NCI-H2227 treated with DMSO at 0.1 percent for 48 hours (cell line): ENCODE measurements at regions not wholly inside any gene's neighbourhood (a gene's known extent, or its start where the extent isn't known, plus 50 kb on each side); places are given as distances from the start of the nearest gene placed in this dataset.
"Not testable (repeated sequence)": the region's sequence is repeated elsewhere in the genome, so short reads cannot be mapped to it uniquely, and the experiment has no call there.

ENCODE experiments used
- DNase-seq: peaks from one replicate; lab custom pipeline; 2025; lab: John Stamatoyannopoulos, UW

DNA sequence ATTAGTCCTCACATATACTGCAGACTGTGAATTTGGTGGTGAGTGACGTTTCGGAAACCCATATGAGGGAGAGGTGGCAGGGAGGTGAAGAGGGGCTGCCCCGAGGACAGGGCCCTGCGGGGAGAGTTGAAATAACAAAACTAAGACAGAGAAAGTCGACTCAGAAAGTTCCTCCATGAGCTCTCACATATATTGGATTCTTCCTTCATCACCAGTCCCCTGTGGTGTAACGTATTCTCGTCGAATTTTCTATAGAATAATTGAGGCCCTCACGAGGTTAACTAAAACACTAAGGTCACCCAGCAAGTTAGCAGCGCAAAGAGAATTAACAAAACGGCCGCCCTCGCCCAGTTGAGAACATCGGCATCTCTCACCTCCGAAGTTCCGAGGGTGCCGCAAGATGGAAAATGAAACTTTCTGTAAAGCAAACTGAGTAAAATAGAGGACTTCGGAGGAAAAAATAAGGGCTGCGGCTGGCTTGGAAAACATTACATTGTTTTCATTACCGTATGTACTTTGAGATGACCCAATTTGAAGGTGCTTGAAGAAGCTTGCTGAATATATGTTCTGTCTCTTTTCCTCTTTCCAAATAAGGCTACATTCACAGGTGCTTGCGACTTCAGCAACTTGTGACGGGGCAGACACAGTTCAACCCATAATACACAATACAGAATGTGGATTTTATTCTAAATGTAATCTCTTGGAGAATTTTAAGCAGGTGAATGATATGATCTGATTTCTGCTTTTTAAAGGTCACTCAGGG lies 490.9 kb upstream of the JARID2 start:
- DNase-seq: no peak

DNA sequence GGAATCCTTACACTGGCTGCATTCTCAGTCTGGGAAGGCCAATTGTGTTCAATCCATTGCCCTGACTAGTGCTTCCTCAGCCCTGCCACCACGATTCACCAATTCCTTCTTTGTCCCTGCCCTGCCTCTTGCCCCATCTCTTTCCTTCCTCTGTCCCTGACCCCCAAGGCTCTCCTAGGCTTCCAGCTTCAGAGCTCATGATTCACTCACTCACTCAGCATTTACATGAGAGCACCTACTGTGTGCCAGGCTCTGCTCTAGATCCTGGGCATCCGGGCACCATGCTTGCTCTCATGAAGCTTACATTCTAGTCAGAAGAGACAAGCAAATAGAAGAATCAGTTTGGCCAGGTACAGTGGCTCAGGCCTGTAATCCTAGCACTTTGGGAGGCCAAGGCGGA lies 489.5 kb upstream of the JARID2 start:
- no peak for DNase-seq

DNA sequence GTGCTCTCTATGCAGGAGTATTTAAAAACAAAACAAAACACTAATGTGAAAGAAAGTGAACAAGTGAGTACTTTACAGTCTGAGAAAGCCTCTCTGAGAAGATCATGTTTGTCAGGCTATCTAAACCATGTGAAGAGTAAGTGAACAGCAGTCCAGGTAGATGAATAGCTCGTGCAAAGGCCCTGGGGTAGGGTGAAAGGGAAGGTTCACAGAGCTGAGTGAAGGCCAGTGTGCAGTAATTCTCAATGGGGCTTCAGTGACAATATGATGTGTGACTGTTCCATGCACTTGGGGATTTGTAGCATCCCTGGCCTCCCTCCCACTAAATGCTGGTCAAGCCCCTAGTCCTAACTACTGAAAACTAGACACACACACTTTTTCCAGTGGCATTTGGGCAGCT lies 488.9 kb upstream of the JARID2 start:
- DNase-seq: no peak

DNA sequence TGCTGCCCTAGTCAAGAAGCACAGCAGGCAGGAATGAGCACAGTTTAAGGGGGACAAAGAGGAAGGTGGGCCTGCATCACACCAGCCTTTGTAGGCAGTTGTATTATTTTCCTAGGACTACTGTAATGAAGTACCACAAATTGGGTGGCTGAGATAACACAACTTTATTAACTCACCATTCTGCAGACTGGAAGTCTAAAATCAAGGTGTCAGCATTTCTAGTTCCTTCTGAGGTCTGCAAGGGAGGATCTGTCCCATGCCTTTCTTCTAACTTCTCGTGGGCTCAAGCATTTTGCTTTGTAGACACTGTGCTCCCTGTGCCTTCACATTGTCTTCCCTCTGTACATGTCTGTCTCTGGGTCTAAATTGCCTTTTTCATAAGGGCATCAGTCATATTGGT lies 488.5 kb upstream of the JARID2 start:
- no peak for DNase-seq

DNA sequence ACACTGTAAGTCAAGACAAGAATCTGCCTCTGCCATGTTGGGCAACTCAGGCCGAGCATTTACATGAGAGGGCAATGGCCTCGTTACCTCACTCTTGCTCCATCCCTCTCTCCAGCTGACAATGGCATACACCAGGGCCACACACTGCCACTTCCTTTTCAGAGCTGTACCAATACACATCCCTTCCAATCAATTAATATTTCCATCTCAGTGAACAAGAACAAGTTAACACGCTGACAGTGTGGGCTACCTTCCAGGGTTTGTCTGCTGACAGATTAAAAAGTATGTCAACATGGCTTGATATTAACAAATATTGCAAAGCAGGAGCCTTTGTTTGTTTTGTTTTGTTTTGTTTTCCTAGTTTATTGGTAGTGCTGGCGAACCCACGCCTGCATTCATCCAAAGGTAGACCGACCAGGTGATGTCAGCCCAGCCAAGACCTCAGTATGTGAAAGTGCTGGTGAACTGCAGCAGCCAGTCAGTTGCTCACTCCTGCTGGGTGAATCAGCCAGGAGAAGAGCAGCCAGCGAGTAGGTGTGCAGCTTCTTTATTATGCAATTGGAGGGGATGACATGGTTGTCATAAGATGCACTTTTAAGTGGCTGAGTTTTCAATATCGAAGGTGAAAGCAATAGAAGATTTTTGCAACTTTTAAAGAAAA lies 487.3 kb upstream of the JARID2 start:
- DNase-seq: no peak

DNA sequence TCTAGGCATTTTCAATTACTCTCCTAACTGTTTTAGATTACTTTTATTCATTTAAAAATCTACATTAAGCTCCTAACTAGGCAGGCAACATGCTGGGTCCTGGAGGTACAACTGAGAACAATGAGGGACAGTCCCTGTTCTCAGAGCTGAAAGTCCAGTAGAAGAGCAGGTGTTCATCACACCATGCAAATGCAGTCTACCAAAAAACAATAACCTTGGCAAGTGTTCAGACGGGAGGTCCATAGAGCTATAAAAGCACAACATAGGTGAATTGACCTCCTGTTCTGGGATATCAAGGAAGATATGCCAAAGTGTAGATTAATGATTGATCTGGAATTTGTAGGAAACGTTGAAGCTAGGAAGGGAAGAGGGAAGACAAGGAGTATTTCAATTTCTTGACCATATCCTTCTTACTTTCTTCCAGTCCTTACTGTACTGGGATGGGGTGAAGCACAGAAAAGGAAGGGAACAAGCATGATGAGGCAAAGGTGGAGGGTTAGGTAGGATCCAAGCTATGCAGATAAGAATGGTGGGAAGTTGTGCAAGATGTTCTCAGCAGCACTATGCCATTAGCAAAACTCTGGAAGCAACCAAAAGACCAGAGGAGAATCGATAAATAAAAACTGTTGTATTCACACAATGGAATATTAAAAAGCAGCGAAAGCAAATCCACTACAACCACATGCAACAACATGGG lies 485.7 kb upstream of the JARID2 start:
- no peak for DNase-seq

DNA sequence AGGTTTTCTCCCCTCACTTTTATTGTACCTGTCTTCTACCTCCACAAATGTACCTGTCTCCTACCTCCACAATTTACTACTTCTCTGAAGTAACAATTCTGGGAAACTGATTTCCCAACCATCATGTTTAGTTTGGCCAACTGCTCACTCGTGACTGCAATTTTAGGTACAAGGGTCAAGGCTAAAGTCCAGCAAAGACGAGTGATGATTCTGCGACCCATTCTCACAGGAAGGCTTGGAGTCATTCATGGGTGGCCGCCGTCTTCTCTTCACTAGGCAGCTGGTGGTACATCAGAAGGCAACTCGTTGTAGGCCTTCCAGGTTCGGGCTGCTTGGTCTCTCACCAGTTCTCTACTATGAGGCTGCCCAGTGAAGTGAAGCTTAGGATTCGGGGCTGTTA lies 483.8 kb upstream of the JARID2 start:
- DNase-seq: no peak

DNA sequence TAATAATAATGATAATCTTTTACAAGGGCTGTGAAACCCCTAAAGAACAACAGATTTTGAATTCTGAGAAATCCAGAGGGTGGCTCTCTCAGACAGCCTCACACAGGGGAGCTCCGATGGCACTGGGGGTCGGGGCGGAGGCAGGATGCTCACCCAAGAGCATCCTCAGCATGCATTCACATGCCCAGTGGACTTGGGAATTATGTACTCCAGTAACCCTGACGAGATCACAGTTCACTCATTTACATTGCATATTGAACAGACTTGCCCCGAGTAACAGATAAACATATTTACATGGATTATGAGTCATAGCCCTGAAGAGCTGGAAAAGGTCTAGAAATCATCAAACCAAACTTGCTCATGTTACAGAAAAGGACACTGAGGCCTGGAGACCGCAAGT lies 482.7 kb upstream of the JARID2 start:
- no peak for DNase-seq

DNA sequence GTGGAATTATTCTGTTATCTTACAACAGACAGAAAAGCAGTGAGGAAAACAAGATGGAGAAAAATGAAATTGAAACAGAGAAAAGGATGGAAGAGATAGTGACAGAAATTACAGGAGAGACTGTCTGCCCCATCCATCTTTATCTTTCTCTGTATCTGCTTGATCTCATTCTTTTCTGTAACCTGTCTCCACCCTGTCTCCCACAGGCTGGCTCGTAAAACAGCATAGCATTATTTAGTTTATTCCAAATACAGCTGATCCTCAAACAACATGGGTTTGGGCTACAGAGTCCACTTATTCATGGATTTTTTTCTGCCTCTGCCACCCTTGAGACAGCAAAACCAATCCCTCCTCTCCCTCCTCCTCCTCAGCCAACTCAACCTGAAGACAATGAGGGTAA lies 482.3 kb upstream of the JARID2 start:
- DNase-seq: no peak

DNA sequence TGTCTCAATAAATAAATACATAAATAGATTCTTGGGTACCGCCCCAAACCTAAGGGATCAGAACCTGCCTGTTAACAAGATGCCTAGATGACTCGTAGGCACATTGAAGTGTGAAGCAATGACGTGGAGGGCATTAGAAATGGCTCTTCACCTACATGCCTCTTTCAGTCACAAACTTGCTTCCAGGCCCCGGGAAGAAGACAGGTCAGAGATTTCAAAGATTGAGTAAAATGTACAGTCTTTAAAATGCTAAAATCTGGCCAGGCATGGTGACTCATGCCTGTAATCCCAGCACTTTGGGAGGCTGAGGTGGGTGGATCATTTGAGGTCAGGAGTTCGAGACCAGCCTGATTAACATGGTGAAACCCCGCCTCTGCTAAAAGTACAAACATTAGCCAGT lies 480.8 kb upstream of the JARID2 start:
- no peak for DNase-seq

DNA sequence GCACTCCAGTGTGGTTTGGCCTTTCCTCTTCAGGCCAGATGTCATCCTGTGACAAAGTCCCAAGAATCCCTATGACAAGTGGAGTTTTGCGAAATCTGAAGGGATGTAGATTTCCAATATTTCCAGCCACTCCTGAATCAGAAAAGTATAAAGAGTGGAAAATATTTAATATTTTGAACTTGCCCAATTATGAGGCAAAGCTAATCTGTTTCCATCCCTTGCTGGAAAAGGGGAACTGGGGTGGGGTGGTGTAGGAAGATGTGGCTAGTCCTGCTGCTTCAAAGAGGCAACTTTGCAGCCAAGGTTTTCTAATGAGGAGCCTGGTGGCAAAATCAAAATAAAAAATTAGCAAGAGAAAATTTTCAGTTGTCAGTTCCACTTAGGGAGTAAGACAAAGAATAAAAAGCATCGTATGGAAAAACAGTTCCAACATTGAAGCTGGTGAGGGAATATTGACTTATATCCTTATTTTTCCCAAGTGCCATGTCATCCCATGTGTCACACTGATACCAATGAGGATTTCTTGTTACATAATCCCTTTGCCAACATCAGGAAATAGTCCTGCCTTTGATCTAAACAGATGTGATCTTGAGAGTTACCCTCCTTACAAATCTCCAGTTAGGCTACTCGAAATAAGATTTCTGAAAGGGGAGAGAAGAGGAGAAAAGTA lies 480.0 kb upstream of the JARID2 start:
- DNase-seq: no peak

DNA sequence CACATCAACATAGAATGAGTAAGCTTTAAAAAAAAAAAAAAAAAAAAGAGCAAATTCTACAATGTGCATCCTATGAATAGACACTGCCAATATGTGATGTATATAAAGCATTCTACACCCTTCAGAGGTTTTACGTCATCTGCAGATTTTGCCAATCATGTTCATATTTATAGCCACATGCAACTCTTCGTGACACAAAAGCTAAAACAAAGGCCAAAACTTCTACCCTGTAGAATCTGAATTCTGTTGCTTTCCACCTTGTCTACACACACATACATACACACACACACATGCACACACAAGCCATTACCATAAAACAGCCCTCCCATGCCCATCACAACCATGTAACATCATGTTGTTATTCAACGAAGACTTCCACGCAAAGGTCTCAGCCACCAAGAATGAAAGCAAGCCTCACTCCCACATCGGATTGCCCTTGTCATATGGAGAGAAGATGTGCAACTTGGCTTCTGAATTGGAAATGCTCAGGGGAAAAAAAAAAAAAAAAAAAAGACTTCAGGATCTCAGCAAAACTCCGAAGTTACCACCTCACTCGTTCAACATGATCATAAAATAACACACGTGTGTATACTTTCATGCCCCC lies 479.4 kb upstream of the JARID2 start:
- DNase-seq: no peak

DNA sequence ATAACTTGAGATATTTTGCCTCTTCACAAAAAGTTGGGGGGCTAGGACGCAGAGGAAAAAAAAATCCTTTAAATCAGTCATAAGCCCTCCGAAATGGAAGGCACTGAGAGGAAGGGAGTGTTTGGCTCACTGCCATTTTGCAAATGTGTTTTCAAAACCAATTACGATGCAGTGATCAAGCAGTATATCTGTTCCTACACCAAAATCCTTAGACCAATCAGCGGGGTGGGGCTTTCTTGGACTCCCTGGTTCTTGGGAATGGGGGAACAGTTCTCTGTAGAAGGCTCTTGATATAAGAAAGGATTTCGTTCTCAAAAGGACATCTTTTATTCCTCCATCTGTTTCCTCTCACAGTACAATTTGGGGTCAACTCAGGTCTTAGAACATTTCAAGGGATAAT lies 478.6 kb upstream of the JARID2 start:
- DNase-seq: peak; percentile 78

DNA sequence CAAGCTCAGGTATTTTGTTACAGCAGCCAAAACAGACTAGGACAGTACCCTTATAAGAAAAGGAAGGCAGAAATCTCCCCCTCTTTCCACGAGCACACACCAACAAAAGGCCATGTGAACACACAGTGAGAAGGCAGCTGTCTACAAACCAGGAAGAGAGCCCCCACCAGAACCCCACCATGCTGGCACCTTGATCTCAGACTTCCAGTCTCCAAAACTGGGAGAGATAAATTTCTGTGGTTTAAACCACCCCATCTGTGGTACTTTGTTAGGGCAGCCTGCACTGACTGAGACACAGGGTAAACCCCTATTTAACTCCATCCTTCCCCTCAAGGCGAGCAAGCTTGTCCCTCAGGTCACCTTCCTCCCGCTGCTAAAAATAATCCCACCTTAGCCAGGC lies 475.8 kb upstream of the JARID2 start:
- no peak for DNase-seq

DNA sequence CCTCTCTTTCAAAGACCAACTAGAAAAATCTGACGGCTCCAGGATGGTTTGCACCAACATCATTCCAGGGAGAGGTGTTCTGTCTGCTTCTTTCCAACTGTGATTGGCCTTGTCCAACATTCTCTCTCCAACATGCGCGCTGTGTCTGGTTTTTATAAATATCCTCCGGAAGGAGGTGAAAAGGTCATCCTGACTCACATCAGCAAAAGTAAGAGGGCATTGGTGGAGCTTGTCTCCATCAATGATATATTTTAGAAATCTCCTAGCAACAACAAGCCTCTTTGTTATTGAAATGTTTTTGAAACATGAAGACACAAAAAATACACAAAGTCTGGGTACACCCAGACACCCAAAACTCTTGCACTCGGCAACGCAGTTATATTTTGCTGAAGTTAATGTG lies 475.3 kb upstream of the JARID2 start:
- DNase-seq: no peak

DNA sequence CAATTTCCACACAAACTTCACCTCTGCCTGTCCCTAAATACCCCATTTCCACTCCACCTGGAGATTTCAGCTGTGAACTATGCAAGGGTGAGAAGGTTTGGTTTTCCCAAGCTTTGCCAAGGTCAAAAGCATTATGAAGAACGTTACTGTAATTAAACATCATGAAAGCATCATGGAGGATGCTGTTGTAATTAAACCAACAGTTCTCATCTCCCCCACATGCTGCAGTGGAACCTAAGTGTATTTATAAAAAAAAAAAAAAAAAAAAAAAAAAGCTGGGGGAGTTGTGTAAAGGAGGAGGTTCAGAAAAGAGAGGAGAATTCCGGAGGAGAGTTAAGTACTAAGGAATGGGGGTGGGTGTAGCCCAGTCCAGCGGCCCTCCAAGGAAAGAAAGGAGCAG lies 474.9 kb upstream of the JARID2 start:
- DNase-seq: no peak

DNA sequence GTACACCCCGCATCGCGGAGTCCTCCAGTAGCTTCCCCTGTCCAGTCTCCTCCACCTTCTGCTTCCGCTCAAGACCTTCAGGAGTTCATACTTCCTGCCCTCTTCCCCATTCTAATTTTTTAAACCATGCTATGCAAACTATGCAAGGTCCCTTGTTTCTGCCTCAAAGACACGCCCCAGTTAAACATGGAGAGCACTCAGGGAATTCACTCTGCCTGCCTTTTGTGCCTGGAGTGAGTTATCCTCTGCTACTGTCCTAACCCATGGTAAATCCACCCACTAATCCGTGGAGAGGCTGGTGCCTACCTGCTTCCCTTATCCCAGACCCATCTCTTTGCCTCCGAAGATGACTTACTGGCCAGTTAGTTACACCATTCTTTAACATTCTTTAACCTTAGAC lies 473.7 kb upstream of the JARID2 start:
- DNase-seq: no peak

DNA sequence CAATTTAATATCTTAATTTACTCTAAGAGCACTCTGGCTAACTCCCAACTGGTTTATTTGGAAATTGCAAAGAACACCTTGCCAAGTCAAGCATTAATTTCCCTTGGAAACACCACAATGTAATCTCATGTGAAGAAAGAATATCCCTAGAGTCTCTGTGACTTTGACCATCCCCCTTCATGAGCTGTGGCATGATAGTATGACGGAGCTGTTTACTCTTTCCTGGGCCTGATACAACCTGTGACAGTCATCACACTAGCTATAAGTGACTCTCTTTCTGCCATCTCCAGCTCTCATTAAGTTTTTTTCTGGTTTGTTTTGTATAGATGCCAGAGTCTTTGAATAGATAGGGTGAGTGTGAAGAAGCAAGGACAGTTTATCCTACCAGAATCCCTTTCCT lies 470.3 kb upstream of the JARID2 start:
- DNase-seq: no peak

DNA sequence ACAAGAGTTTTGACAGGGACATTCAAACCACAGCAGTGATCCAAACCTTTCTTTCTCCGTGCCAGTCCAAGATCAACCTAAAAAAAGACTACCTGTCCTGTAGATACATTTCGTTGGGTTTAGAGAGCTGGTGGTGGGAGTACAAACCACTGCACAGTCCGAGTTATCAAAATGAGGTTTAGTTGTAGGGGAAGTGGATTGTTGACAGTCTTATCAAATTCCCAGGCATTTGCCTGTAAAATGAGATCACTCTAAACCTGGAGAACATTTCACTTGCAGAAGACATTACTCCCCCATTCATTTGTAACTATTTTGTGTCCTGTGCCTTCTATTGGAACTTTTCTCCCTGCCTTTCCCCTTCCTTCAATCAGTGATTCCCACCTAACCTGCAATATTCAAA lies 469.6 kb upstream of the JARID2 start:
- DNase-seq: no peak

DNA sequence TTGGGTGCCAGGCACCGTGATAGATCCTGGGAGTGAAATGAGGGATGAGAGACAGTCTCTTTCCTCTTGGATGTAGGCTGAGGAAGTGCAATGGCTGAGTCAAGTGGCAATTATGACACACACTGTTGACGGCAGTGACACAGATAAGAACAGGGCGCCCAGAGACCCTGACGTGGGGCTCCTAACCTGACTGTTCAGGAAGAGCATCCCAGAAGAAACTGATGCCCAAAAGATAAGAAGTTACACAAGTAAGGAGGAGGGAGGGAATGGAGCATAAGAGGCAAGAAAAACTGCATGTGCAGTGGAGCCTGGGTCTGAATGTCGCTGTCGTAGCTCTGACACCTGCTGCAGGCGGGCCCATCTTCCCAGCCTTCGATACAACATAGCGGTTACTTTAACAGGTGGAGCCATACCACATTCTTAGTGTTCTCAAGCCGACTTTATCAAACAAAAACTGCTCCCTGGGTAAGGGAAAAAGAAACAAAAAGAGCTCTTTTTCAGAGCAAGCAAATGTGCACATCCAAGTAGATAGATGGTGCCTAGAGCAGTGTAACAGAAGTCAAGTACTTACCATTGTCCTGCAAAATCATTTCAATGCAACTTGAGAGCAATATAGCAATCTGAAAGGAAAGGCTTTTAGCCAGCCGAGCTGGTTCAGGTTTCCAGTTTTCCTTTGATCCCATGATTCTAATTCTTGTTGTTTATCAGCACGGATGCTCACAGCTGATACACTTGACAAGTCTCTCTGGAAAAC lies 463.9 kb upstream of the JARID2 start:
- DNase-seq: no peak

DNA sequence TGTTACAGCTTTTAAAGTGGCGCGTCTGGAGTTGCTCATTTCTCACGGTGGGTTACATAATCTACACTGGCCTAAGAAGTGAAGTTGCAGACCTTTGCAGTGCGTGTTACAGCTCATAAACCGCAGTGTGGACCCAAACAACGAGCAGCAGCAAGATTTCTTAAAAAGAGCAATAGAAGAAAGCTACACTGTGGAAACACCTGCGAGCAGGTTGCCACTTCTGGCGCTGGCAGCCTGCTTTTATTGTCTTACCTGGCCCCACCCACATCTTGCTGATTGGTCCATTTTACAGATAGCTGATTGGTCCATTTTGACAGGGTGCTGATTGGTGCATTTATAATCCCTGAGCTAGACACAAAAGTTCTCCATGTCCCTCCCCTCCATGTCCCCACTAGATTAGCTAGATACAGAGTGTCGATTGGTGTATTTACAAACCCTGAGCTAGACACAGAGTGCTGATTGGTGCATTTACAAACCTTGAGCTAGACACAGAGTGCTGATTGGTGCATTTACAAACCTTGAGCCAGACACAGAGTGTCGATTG lies 462.9 kb upstream of the JARID2 start:
- DNase-seq: not testable (repeated sequence)
